GM23338 (cell line): ENCODE measurements at regions not wholly inside any gene's neighbourhood (a gene's known extent, or its start where the extent isn't known, plus 50 kb on each side); places are given as distances from the start of the nearest gene placed in this dataset.
"Not testable (repeated sequence)": the region's sequence is repeated elsewhere in the genome, so short reads cannot be mapped to it uniquely, and the experiment has no call there.

Experiments
- ATAC-seq: fragments of 200-7000 bp; cut with Tn5 transposase; 3 replicates; pipeline ENCODE4 v1.9.1; 2020
- DNase-seq: peaks from one replicate; pipeline ENCODE4 v3.0.0-alpha.2; 2015; ENCODE audit warnings: low spot score
- H2AFZ ChIP-seq: fragments of 200-600 bp; sonication (generic); 2 replicates; pipeline ENCODE4 v1.8.0; 2016; ENCODE audit warnings: antibody characterized with exemption, mild to moderate bottlenecking, moderate library complexity
- H3F3A ChIP-seq: fragments of 200-600 bp; sonication (generic); replicated peaks from 2 replicates; pipeline ENCODE4 v1.8.0; 2017; ENCODE audit warnings: antibody characterized with exemption, mixed run types, low read depth
- H3K27ac ChIP-seq: fragments of 200-600 bp; sonication (generic); 2 replicates; pipeline ENCODE4 v1.6.1; 2016; ENCODE audit warnings: low read depth
- H3K27me3 ChIP-seq: fragments of 200-600 bp; sonication (generic); 2 replicates; pipeline ENCODE4 v1.8.0; 2016; ENCODE audit warnings: mild to moderate bottlenecking, mixed run types, moderate library complexity; ENCODE audit not compliant: insufficient read depth
- H3K36me3 ChIP-seq: fragments of 200-600 bp; sonication (generic); 2 replicates; pipeline ENCODE4 v1.8.0; 2016; ENCODE audit warnings: mild to moderate bottlenecking; ENCODE audit not compliant: insufficient read depth
- H3K4me1 ChIP-seq: fragments of 200-600 bp; sonication (generic); 2 replicates; pipeline ENCODE4 v1.8.0; 2016; ENCODE audit warnings: mild to moderate bottlenecking, moderate library complexity; ENCODE audit not compliant: insufficient read depth
- H3K4me2 ChIP-seq: fragments of 200-600 bp; sonication (generic); 2 replicates; pipeline ENCODE4 v1.7.1; 2017; ENCODE audit warnings: mixed run types
- H3K4me3 ChIP-seq: fragments of 200-600 bp; sonication (generic); 2 replicates; pipeline ENCODE4 v1.6.1; 2016; ENCODE audit warnings: mixed run types
- H3K79me2 ChIP-seq: fragments of 200-600 bp; sonication (generic); replicated peaks from 2 replicates; pipeline ENCODE4 v1.8.0; 2017; ENCODE audit warnings: mild to moderate bottlenecking; ENCODE audit not compliant: insufficient read depth
- H3K9me2 ChIP-seq: fragments of 200-600 bp; sonication (generic); 2 replicates; pipeline ENCODE4 v1.8.0; 2017; ENCODE audit not compliant: insufficient read depth
- H4K20me1 ChIP-seq: fragments of 200-600 bp; sonication (generic); replicated peaks from 2 replicates; pipeline ENCODE4 v1.8.0; 2017; ENCODE audit warnings: mild to moderate bottlenecking; ENCODE audit not compliant: insufficient read depth
- H3K27ac Mint-ChIP-seq: 2 replicates; pipeline ENCODE4 v1.8.0; 2020; ENCODE audit warnings: inconsistent platforms, mild to moderate bottlenecking, moderate library complexity, mixed read lengths
- H3K27me3 Mint-ChIP-seq: 3 replicates; pipeline ENCODE4 v1.8.0; 2022; ENCODE audit warnings: low read depth, mild to moderate bottlenecking, moderate library complexity, mixed read lengths, inconsistent platforms; ENCODE audit not compliant: insufficient read depth, poor library complexity
- H3K36me3 Mint-ChIP-seq: 3 replicates; pipeline ENCODE4 v1.8.0; 2021; ENCODE audit warnings: low read depth, mild to moderate bottlenecking, inconsistent platforms, moderate library complexity, mixed read lengths
- H3K4me1 Mint-ChIP-seq: 3 replicates; pipeline ENCODE4 v1.8.0; 2020; ENCODE audit warnings: mild to moderate bottlenecking, inconsistent platforms, mixed read lengths
- H3K4me3 Mint-ChIP-seq: 3 replicates; pipeline ENCODE4 v1.8.0; 2021; ENCODE audit warnings: moderate library complexity, mild to moderate bottlenecking, inconsistent platforms, mixed read lengths
- H3K9me3 Mint-ChIP-seq: 3 replicates; pipeline ENCODE4 v1.8.0; 2020; ENCODE audit warnings: moderate library complexity, mild to moderate bottlenecking, inconsistent platforms, mixed read lengths
- CTCF ChIP-seq, 2 experiments: fragments of 200-600 bp in 1 of 2; sonication (generic) in 1 of 2; conservative IDR thresholded peaks; 2 replicates each; pipeline versions ENCODE4 v1.5.1 to v1.6.1; 2016 to 2017; ENCODE audit warnings: antibody characterized with exemption in 2 of 2, low read depth in 2 of 2, mild to moderate bottlenecking in 2 of 2, moderate library complexity in 1 of 2
- JUNB ChIP-seq: IDR thresholded peaks from one replicate; pipeline ENCODE4 v1.6.1; 2016; ENCODE audit warnings: antibody characterized with exemption; ENCODE audit not compliant: unreplicated experiment
- POLR2AphosphoS5 ChIP-seq: IDR thresholded peaks from 2 replicates; pipeline ENCODE4 v1.6.1; 2016; ENCODE audit warnings: antibody characterized with exemption, low read depth
- REST ChIP-seq: IDR thresholded peaks from one replicate; pipeline ENCODE4 v1.6.1; 2018; ENCODE audit warnings: antibody characterized with exemption; ENCODE audit not compliant: unreplicated experiment
- ZNF114 ChIP-seq: fragments of 250-450 bp; sonication (Bioruptor Pico); IDR thresholded peaks from 2 replicates; pipeline ENCODE4 v1.5.0; 2020; ENCODE audit warnings: mild to moderate bottlenecking, moderate library complexity
- ZNF331 ChIP-seq: fragments of 250-450 bp; sonication (Bioruptor Pico); IDR thresholded peaks from 2 replicates; pipeline ENCODE4 v1.5.0; 2020; ENCODE audit warnings: low read depth, mild to moderate bottlenecking, moderate library complexity

- not testable (repeated sequence) for H3K27me3 ChIP-seq, H3K36me3 Mint-ChIP-seq, H3F3A ChIP-seq, H3K27ac Mint-ChIP-seq, H3K4me2 ChIP-seq, H3K27me3 Mint-ChIP-seq, H2AFZ ChIP-seq, H3K79me2 ChIP-seq, H4K20me1 ChIP-seq, H3K27ac ChIP-seq, H3K9me3 Mint-ChIP-seq, H3K4me3 Mint-ChIP-seq, H3K9me2 ChIP-seq, H3K36me3 ChIP-seq, H3K4me1 ChIP-seq, H3K4me3 ChIP-seq, DNase-seq, ATAC-seq
- peaks cover 10% of the 10 kb centered on the region; the same call in 2 of the 3 replicates for H3K4me1 Mint-ChIP-seq
These were observed 361.1 kb downstream of the SRGAP2C start for GRCh38 chr1:121545899-121546298.

DNA sequence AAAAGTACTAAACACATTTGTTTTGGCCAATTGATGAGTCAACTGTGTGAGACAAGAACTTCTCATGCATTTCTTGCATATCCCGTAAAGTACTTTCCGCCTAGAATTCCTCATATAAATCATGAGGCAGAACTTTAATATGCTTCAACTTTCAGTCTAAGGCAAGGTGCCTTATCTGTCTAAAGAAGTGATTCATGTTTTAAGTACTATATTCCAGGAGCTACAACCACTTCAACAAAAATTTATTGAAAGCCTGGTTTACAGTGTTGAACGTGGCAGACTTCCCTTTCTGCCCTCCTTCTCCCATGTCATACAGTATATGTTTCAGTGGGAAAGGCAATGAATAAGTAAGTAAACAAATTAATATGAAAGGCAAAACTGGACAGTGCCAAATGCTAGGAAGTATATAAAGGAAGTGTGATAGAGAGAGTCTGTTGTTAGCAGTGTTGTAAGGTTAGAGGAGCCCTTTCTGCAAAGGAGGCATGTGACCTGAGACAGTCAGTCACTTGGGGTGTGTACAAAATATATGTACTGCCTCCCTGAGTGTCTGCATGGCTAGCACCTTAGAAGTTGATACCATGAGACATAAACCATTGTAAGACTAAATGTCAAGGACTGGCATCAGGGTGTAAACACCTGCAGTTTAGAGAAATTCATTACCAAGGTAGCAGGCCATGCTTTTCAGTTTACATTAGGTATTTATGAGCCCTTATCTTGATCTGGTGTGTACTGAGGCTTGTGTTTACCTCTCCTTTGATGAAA is 362.2 kb downstream of the SRGAP2C start:
- DNase-seq (no peak), ATAC-seq (no peak)
- Histone ChIP-seq H2AFZ (no peak overlapping the region), H3K36me3 (no peaks in the 10 kb centered on the region), H3K79me2 (no peaks in the 10 kb centered on the region), H3K27me3 (no peaks in the 10 kb centered on the region), H3K4me3 (no peak overlapping the region), H3F3A (no peaks in the 10 kb centered on the region), H3K27ac (no peak overlapping the region), H4K20me1 (no peaks in the 10 kb centered on the region), H3K4me2 (no peak overlapping the region), H3K9me2 (no peaks in the 10 kb centered on the region), H3K4me1 (no peaks in the 10 kb centered on the region)
- H3K36me3 Mint-ChIP-seq = no peaks in the 10 kb centered on the region
- no peak for TF ChIP-seq ZNF114
- TF ChIP-seq ZNF331 (CRISPR knock-in tag) = no peak
- no peak for TF ChIP-seq POLR2AphosphoS5
- TF ChIP-seq CTCF (conservative IDR thresholded peaks at IDR 0.05; ENCODE audit: low read depth in 2 of 2) = no peak
- TF ChIP-seq JUNB = no peak
- TF ChIP-seq REST = no peak
- peaks cover 10% of the 10 kb centered on the region; the same call in 2 of the 3 replicates for H3K4me1 Mint-ChIP-seq
- no peaks in the 10 kb centered on the region for H3K9me3 Mint-ChIP-seq
- H3K27me3 Mint-ChIP-seq = no peaks in the 10 kb centered on the region
- H3K4me3 Mint-ChIP-seq = no peak overlapping the region
- no peak overlapping the region for H3K27ac Mint-ChIP-seq

DNA sequence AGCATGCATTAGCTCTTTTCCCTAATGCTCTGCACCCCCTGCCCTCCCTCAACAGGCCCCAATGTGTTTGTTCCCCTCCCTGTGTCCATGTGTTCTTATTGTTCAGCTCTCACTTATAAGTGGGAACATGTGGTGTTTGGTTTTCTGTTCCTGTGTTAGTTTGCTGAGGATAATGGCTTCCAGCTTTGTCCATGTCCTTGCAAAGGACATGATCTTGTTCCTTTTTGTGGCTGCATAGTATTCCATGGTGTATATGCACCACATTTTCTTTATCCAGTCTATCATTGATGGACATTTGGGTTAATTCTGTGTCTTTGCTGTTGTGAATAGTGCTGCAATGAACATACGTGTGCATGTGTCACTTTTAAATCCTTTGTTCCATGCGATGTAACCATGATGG is 363.0 kb downstream of the SRGAP2C start:
- H4K20me1 ChIP-seq, H3K9me3 Mint-ChIP-seq, H3F3A ChIP-seq, H3K9me2 ChIP-seq, H3K79me2 ChIP-seq, H3K27me3 ChIP-seq, H3K36me3 ChIP-seq, H3K27ac Mint-ChIP-seq, H3K4me3 Mint-ChIP-seq, H3K36me3 Mint-ChIP-seq, ATAC-seq, H2AFZ ChIP-seq, H3K4me2 ChIP-seq, H3K27me3 Mint-ChIP-seq, DNase-seq, H3K4me3 ChIP-seq, H3K4me1 ChIP-seq, H3K27ac ChIP-seq: not testable (repeated sequence)
- H3K4me1 Mint-ChIP-seq = peaks cover 10% of the 10 kb centered on the region; the same call in 2 of the 3 replicates

- H3K4me2 ChIP-seq, H3K27ac Mint-ChIP-seq, H2AFZ ChIP-seq, H3K79me2 ChIP-seq, H3K27me3 ChIP-seq, H3K4me3 Mint-ChIP-seq, H3K9me3 Mint-ChIP-seq, H4K20me1 ChIP-seq, ATAC-seq, H3K9me2 ChIP-seq, DNase-seq, H3K36me3 ChIP-seq, H3F3A ChIP-seq, H3K27ac ChIP-seq, H3K27me3 Mint-ChIP-seq, H3K4me3 ChIP-seq, H3K36me3 Mint-ChIP-seq: not testable (repeated sequence)
- H3K4me1 ChIP-seq = peaks cover 18% of the 10 kb centered on the region
- H3K4me1 Mint-ChIP-seq = peaks cover 20% of the 10 kb centered on the region; the same call in 2 of the 3 replicates
These were observed 366.0 kb downstream of the SRGAP2C start for GRCh38 chr1:121550817-121551216.
